ENCODE measurements at regions not wholly inside any gene's neighbourhood (a gene's known extent, or its start where the extent isn't known, plus 50 kb on each side); places are given as distances from the start of the nearest gene placed in this dataset.
A peak's percentile ranks its signal among the peaks of the same experiment; 100 is the strongest.
"Not testable (repeated sequence)": the region's sequence is repeated elsewhere in the genome, so short reads cannot be mapped to it uniquely, and the experiment has no call there.

DNA sequence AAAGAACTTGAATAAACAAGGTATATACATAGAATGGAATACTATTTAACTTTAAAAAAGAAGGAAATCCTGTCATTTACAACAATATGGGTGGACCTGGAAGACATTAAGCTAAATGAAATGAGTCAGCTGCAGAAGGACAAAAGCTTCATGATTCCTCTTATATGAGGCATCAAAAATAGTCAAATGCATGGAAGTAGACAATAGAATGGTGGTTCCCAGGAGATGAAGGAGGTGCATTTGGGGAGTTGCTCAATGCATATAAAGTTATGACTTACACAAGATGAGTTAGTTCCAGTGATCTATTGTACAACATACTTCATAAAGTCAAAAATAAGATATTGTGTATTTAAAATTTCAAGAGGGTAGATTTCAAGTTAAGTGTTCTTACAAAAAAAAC is 426.1 kb upstream of the UBE2E3 start:
- DNase-seq: no peak

DNA sequence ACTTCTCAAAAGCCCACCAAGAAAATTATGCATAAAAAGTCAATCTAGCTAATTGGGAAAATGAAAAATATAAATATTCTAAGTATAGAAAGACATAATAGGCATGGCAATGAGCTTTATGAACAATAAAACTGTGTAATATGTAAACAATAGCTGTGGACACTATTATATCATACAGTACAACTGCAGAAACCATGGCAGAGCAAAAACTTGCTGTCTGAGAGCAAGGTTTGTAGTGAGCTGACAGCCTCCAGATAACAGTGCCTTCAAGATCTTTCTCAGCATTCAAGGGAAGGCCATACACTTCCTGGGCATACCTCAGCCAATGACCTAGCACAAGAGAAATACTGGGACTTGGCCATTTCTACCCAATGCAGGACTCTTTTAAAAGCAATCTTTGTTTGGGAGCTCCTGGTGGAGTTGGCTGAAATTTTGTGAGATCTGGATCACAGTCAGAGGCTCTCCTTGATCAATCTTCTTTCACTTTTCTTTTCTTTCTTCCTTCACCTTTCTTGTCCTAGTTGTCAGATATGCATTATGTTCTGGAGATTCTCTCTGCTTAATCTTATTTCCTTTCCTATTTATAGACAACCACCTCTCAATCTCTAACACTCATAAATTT is 427.2 kb upstream of the UBE2E3 start:
- no peak for DNase-seq

DNA sequence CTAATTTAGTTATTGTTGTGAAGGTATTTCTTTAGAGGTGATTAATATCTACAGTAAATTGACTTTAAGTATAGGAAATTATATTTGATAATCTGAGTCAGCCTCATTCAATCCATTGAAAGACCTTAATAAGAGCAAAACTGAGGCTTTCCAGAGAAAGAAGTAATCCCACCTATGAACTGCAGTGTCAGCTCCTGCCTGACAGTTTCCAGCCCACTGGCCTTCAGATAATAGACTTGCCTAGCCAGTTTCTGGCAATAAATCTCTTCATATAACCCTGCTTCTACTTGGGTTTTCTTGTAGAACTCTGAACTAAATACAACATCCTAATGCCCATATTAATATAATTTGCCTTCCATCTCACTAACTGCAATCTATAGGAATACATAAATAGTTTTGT is 437.9 kb upstream of the UBE2E3 start:
- DNase-seq: no peak

DNA sequence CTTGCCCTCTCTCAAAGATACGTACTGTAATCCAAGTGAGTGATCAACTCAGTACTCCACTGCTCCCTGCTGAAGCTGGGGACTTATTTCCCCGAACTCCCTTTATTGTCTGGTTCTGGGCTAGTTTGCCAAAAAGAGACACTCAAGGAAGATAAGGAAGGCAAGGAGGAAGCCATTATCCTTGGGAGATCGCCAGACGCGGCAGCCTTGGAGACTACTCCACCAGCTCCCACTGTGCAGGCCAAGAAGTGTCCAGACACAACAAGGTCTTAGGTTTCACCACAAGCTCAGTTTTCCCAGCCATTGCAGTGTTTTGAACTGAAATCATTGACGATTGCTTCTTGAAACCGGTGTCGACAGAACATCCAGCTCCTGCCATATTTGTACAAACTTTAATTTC is 439.6 kb upstream of the UBE2E3 start:
- DNase-seq: no peak

DNA sequence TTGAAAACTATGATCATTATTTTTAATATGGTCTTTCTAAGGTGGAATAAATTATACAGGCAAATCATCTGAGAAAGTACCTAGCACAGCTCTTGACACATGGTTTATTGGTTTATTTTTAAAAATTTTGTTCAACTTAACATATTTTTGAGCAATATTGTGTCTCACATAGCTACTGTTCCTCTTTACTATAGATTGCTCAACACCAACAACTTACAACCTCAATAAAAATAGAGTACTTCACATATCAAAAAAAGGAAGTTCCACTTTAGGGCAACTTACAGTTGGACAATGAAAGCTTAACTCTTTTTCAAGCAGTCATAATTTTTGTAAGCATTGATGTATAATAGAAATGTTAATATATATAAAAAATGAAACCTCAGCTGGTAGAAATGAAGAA is 440.9 kb upstream of the UBE2E3 start:
- no peak for DNase-seq

DNA sequence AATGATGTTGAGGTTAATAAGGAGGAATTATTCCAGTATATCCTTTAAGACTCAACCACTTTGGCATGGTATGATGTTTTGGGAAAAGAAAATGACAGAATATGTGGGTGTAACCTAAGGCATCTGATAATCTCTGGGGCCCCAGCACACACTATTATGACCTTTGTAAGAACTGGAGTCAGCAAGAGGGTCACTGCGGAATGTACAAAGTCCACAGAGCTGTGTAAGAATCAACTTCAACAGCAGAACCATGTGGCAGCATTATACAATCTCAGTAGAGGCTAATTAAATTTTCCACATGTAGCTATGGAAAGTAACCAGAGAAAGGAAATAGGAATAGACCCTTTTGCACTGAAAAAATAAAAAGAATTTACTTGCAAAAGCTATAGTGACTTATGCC is 445.1 kb upstream of the UBE2E3 start:
- no peak for DNase-seq

DNA sequence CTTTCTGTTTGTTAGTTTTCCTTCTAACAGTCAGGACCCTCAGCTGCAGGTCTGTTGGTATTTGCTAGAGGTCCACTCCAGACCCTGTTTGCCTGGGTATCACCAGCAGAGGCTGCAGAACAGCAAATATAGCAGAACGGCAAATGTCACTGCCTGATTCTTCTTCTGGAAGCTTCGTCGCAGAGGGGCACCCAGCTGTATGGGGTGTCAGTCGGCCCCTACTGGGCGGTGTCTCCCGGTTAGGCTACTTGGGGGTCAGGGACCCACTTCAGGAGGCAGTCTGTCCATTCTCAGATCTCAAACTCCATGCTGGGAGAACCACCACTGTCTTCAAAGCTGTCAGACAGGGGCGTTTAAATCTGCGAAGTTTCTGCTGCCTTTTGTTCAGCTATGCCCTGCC is 448.6 kb upstream of the UBE2E3 start:
- DNase-seq: not testable (repeated sequence)

DNA sequence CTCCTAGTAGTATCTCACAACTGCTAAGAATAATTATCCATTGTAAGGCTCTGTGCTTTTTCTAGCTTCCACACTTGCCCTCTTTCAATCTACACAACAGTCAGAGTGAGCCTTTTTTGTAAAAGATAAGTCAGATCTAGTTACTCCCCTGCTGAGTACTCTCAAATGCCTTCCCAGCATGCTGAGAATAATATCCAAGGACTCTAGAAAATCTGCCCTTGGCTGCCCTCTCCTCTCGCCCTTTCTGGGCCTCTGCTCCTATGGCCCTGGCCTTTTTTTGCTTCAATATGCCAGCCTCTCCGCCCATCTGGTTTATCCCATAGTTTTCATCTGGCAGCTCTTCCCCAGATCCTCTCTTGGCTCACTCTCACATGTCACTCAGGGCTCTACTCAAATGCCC is 455.9 kb upstream of the UBE2E3 start:
- DNase-seq: no peak

DNA sequence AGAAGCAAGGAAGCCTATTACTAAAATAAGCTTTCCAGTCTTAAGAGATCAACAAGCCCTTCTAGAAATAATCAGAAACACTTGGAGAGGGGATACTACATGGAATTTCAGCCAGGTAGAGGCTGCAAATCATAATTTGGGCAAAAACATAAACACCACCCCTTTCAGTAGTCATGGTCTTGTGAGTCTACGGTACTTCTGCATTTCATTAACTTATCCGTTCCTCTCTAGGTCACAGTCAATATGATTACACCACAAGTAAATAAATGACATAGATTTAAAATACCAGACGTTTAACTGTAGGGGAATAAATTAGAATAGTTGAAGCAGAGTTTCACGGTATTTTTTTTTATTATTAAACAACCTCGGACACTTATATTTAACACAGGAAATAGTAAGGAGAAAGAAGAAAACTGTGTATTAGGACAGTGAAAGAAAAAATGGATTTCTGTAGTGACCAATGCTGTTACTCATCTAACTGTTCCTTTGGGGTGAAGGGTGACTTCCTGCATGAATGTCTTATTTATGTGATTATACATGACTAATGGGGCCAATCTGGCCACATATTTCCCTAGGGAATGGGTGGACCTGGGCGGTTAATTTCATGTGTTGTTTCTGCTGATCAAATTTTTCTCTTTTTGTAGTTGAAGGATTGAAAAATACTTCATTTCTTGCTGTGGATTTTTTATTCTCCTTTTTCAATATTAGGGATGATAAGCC is 456.6 kb upstream of the UBE2E3 start:
- DNase-seq: no peak

DNA sequence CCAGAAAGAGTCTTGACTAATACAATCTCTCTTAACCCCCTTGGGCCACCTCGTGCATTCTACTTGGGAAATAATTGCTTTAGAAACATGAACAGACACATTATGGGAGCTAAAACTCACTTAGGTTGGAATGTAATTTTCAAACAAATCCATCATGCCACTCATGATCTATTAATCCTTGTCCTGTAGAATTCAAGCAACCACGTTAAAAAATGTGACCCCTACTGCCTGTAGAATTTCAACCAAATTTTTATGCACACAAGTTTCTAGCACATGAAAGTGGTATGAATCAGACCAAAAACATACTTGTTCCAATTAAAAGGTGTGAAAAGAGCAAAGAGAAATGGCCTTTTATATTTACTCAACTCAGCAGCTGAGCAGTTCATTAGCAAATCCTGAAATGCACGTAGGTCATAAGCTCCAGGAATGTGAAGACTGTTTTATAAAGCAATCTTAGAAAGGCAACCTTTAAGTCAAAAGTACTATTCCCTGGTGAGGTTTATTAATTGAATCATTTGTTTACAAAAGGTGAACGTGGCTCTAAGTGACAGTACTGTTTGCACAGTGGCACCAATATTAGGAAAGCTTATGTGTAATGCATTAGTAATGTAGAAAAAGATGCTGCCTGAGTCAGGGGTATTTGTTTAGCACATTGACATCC is 459.4 kb upstream of the UBE2E3 start:
- DNase-seq: no peak

DNA sequence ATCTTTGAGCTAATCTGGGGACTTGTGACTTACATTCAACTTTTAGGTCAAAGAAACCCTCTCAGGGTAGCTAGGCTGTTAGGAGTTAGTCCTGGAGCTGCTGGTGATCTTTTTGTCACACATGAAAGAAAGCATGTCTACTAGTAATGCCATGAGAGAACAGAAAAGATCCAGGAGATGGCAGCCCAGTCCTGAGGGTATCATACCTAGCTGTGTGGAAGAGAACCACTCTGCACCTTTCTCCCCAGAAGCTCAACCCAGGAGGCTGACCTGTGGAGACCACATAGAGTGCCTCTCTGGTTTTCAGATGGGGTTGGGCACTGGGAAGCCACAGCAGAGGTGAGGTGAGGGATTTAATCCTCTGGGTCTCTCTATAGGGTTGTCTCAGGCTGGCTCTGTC is 460.2 kb upstream of the UBE2E3 start:
- peak in 3 of 56 donors; percentile 1 to 26 (median 15) for DNase-seq

DNA sequence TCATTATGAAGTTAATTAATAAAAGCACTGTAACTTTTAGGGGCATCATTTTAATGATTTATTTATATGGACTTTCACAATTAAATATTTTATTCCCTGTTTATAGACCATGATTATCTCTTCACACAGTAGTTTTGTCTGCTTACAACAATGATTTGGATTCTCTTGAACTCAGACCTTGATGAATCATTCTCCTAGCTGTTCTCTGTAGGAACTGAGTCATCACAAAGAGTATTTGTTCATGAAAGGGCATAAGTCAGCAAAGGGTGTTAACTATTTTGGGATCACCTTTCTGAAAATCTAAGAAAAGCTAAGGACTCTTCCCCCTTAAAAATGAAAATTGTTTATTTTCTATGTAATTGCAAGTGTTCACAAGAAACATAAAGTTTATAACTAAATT is 461.1 kb upstream of the UBE2E3 start:
- DNase-seq: no peak

DNA sequence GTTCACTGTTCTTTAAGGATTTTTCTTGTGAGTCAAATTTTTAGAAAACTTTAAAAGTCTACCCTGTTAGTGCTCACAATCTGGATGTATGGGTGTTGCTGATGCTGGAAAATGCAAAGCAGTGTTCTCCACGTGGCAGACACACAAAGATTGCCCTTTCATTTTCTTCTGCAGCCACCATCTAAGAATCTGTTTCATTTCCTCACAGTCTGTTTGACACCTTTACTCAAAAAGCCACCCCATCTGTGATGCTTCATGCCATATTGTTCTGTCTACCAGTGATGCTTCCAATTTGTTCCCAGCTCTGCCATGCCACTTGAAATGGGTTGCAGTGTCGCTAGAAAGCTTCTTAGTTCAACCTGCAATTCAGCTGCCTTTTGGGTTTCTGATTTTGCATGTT is 464.2 kb upstream of the UBE2E3 start:
- DNase-seq: no peak

DNA sequence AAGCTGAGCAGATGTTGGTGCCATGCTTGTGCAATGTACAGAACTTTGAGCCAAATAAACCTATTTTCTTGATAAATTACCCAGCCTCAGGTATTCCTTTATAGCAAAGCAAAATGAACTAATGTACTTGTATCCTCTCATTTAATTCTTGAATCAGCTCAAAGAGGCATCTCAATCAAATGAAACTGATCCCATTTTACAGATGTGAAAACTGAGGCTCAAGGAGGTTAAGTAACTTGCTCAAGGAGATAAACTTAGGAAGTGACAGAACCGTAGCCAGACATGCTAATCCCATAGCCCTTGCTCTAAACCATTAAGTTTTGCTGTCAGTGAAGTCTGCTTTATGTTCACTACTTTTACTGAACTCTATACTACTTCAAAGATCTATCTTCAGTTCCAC is 467.0 kb upstream of the UBE2E3 start:
- DNase-seq: no peak

DNA sequence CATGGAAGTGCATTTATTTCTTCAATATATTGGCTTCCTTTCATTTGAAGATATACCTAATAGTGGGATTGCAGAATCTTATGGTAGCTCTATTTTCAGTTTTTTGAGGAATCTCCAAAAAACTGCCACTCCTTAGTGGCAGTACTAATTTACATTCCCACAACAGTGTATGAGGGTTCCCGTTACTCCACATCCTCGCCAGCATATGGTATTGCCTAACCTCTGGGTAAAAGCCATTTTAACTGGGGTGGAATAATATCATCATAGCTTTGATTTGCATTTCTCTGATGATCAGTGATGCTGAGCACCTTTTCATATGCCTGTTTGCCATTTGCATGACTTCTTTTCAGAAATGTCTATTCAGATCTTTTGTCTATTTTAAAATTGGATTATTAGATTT is 471.9 kb upstream of the UBE2E3 start:
- no peak for DNase-seq

DNA sequence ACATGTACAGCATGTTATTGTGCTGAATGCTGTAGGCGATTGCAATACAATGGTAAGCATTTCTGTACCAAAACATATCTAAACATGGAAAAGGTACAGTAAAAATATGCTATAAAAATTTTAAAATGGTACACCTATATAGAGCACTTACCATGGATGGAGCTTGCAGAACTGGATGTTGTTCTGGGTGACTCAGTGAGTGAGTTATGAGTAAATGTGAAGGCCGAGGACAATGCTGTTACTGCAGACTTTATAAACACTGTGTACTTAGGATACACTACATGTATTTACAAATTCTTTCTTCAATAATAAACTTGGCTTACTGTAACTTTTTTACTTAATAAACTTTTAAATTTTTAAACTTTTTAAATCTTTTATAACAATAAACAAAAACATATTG is 473.4 kb upstream of the UBE2E3 start:
- DNase-seq: no peak

DNA sequence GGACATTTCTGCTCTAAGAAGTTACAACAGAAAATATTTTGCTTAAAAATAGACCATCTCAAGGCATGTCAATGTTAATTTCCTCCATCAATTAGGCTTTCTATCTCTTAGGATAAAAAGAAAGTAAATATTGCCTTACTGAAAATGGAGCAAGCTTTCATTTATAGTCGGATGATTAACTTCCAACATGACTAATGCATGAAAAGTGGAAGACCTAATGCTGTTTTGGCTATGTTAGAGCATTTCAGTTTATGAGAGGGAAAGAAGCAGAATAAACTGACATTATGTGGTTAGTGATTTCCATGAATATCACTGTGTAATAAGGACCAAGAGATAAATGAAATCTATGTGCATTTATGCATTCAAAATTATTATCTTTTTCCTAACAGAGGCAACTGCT is 475.2 kb upstream of the UBE2E3 start:
- DNase-seq: no peak

DNA sequence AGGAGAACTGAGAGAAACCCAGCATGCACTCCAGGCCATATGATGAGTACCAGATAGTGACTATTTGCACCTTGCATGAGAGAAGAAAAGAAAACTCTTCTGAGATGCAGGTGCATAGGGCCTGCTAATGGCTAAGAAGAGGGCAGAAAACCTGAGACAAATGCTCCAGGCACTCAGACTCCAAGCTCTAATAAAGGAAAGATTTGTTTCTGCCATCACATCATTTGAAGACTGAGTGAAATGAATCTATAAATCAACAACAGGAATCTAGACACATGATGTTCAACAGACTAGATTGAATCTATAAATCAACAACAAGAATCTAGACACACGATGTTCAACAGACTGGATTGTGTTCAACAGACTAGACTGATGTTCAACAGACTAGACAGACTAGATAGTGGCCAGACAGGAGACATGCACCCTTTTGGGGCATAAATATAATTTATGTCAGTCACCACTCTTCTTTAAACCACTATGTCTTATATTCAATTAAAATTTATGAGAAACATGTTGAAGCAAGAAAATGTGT is 482.7 kb upstream of the UBE2E3 start:
- no peak for DNase-seq

DNA sequence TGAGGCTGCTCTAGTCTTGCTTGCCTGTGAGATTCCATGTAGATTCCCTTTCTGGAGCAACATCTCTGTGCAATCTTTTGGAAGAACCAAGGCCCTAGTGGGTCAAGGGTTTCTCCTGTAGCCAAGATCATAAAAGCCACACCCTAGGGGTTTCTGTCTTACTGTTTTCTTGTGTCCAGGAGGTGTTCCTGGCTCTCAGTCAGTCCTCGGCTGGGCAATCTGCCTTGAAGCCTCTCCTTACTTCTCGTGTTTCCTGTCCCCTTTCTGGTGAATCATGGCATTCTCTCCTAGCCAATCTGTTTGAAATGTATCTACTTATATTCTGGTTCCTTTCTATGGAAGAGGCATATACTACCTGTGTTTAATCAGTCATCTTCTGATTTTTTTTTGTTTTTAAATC is 484.8 kb upstream of the UBE2E3 start:
- no peak for DNase-seq

DNA sequence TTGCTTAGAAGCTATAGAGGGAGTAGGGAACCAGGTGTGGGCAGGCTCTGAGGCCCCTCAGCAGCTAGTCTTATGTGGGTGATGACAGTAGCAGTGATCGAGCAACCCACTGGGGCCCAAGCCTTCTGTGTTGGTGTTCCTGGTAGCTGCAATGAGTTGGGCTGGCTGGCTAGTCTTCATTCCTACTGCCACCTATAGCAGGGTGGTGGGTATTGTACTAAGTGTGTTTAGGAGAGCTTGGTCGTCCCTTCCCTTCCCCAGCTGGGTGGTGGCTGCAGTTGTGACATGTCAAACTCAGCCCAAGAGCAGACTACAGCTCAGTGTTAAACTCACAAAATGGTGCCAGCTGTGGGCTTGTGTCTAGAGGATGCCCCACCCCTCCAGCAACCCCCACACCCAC is 486.1 kb upstream of the UBE2E3 start:
- no peak for DNase-seq

DNA sequence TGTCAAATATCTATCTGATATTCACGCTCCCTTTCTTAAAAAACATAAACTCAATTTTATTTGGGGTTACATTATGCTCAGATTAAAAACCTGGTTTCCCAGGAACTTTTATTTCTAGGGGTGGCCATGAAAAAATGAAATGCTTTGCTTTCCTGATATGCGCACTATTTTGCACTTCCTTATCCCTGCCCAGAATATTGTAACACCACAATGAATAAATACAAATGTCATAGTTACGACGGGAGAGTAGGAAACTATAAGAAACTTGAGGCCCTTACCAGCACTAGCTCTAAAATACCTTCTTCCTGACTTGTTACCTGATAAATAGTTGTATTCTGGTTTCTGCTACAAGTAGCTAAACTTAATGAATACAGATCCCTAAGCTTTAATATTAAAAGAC is 475.6 kb upstream of the CWC22 start:
- no peak for DNase-seq

DNA sequence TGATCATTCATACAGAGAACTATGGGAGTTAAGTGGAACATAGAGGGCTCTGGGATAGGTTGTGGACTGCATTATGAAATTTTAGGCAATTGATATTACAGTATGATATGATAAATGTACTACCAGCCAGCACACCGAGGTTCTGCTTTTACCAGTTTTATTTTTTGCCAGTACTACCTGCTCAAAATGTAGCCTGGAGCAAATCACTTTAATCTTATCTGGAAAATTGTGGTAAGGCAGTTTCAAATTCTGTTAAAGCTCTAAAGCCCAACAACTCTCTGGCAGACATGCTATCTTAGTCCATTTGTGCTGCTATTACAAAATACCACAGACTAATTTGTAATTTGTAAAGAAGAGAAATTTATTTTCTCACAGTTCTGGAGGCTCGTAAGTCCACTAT is 474.9 kb upstream of the CWC22 start:
- no peak for DNase-seq

DNA sequence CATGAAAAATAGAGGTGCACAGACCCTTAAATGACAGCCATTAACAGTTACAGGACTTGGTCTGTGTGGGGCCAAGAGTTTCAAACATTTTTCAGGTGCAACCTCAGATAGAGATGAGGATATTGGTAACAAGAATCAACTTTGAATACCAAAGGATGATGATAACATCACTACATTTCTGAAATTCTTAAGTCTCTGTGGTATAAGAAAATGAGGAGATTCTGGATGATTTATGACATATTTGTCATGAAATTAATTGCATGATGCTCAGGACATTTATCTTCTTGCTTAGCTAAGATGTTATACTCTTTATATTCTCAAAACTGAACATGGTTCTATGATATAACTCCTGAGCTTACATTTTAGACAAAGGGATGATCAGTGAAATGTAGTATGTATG is 471.8 kb upstream of the CWC22 start:
- DNase-seq: no peak
